GM21529 (cell line): ENCODE measurements at regions not wholly inside any gene's neighbourhood (a gene's known extent, or its start where the extent isn't known, plus 50 kb on each side); places are given as distances from the start of the nearest gene placed in this dataset.

Source experiments
- ATAC-seq: cut with Tn5 transposase; IDR thresholded peaks from one replicate; pipeline ENCODE4 v1.9.1; 2021; ENCODE audit not compliant: unreplicated experiment

GRCh38 chr12:42812086-42812485 is 222.5 kb upstream of the PRICKLE1 start:
- no peak for ATAC-seq

GRCh38 chr12:42810006-42810405 is 220.5 kb upstream of the PRICKLE1 start:
- no peak for ATAC-seq

GRCh38 chr12:42809226-42809625 is 219.7 kb upstream of the PRICKLE1 start:
- ATAC-seq: no peak

GRCh38 chr12:42807766-42808165 is 218.2 kb upstream of the PRICKLE1 start:
- ATAC-seq: no peak

GRCh38 chr12:42807251-42807650 is 217.7 kb upstream of the PRICKLE1 start:
- no peak for ATAC-seq

- ATAC-seq: no peak
Observed at GRCh38 chr12:42804928-42805327, 215.4 kb upstream of the PRICKLE1 start.

GRCh38 chr12:42802785-42803189 is 213.2 kb upstream of the PRICKLE1 start:
- ATAC-seq: no peak

GRCh38 chr12:42801271-42801670 is 211.7 kb upstream of the PRICKLE1 start:
- ATAC-seq: no peak

GRCh38 chr12:42799966-42800365 is 210.4 kb upstream of the PRICKLE1 start:
- ATAC-seq: no peak

GRCh38 chr12:42798811-42799438 is 209.4 kb upstream of the PRICKLE1 start:
- no peak for ATAC-seq

- ATAC-seq: no peak
Observed at GRCh38 chr12:42794806-42795205, 205.3 kb upstream of the PRICKLE1 start.

GRCh38 chr12:42793166-42793565 is 203.6 kb upstream of the PRICKLE1 start:
- ATAC-seq: no peak

GRCh38 chr12:42792265-42792664 is 202.7 kb upstream of the PRICKLE1 start:
- ATAC-seq: no peak

- ATAC-seq: no peak
Observed at GRCh38 chr12:42791399-42791798, 201.9 kb upstream of the PRICKLE1 start.

- no peak for ATAC-seq
Observed at GRCh38 chr12:42790761-42791151, 201.2 kb upstream of the PRICKLE1 start.

GRCh38 chr12:42789808-42790760 is 200.5 kb upstream of the PRICKLE1 start:
- no peak for ATAC-seq

GRCh38 chr12:42786400-42787148 is 197.0 kb upstream of the PRICKLE1 start:
- ATAC-seq: no peak

- no peak for ATAC-seq
Observed at GRCh38 chr12:42785944-42786343, 196.4 kb upstream of the PRICKLE1 start.

- ATAC-seq: no peak
Observed at GRCh38 chr12:42780671-42781070, 191.1 kb upstream of the PRICKLE1 start.

GRCh38 chr12:42779186-42779859 is 189.8 kb upstream of the PRICKLE1 start:
- no peak for ATAC-seq

- no peak for ATAC-seq
Observed at GRCh38 chr12:42776396-42776795, 186.8 kb upstream of the PRICKLE1 start.
